22Rv1 (cell line): ENCODE measurements at regions not wholly inside any gene's neighbourhood (a gene's known extent, or its start where the extent isn't known, plus 50 kb on each side); places are given as distances from the start of the nearest gene placed in this dataset.

ENCODE experiments used
- CTCF ChIP-seq: fragments of 450-650 bp; IDR thresholded peaks from 2 replicates; pipeline ENCODE4 v1.5.1; 2017; ENCODE audit warnings: mild to moderate bottlenecking
- ZFX ChIP-seq: fragments of 450-650 bp; IDR thresholded peaks from 2 replicates; pipeline ENCODE4 v1.6.1; 2017; ENCODE audit warnings: antibody characterized with exemption, borderline replicate concordance

DNA sequence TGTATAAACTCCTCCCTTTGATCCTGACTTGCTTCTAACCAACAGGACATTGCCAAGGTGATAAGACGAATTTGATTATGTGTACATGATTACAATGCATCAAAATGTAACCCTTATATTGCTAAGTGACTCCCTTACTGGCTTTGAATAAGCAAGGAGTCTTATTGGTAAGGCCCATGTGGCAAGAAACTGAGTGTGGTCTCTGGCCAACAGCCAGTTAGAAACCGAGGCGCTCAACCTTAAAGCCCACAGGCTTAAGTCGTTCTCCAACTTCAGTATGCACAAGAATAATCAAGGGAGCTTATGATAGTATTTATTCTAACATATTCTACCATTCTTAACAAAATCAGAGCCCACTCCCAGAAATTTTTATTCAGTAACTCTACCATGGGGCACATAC lies 374.2 kb upstream of the F9 start:
- TF ChIP-seq CTCF = no peak
- no peak for TF ChIP-seq ZFX
